Body of pancreas (tissue), 4 donors: ENCODE measurements at regions not wholly inside any gene's neighbourhood (a gene's known extent, or its start where the extent isn't known, plus 50 kb on each side); places are given as distances from the start of the nearest gene placed in this dataset.

Experiments used
- POLR2A ChIP-seq, 3 donors: fragments of 450-650 bp; IDR thresholded peaks; one replicate each; pipeline ENCODE4 v1.6.1; 2016; ENCODE audit warnings: antibody characterized with exemption in 3 of 3, mild to moderate bottlenecking in 2 of 3
- TF ChIP-seq, protein P1 (sequence below), 7 experiments: fragments of 450-650 bp in 4 of 7; fragments of 200-600 bp in 3 of 7; sonication (generic) in 3 of 7; IDR thresholded peaks; one replicate each; pipeline ENCODE4 v1.5.1; 2016 to 2019; ENCODE audit warnings: antibody characterized with exemption in 7 of 7

DNA sequence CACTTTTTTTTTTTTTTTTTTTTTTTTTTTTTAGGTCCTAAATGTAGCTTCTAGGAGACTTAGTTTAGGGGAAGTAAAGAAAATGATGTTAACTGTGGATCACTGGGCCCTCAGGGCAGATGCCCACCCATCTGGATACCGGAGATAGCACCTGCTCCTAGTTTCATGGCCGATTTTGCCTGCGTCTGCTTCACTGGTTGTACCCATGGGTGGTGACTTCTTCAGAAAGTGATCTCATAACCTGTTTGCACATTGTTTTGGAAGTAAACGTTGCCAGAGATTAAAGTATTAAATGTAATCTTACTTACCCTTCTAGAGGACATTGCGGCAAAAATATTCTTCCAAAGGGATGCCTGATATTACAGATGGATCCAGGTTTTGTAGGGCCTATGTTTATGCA is 79.8 kb upstream of the SGK1 start:
- TF ChIP-seq, protein P1, sequence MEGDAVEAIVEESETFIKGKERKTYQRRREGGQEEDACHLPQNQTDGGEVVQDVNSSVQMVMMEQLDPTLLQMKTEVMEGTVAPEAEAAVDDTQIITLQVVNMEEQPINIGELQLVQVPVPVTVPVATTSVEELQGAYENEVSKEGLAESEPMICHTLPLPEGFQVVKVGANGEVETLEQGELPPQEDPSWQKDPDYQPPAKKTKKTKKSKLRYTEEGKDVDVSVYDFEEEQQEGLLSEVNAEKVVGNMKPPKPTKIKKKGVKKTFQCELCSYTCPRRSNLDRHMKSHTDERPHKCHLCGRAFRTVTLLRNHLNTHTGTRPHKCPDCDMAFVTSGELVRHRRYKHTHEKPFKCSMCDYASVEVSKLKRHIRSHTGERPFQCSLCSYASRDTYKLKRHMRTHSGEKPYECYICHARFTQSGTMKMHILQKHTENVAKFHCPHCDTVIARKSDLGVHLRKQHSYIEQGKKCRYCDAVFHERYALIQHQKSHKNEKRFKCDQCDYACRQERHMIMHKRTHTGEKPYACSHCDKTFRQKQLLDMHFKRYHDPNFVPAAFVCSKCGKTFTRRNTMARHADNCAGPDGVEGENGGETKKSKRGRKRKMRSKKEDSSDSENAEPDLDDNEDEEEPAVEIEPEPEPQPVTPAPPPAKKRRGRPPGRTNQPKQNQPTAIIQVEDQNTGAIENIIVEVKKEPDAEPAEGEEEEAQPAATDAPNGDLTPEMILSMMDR (IDR thresholded peaks at IDR 0.05) = no peak
- no peak for TF ChIP-seq POLR2A (IDR thresholded peaks at IDR 0.05)
